Stomach (tissue), 8 donors: ENCODE measurements at regions not wholly inside any gene's neighbourhood (a gene's known extent, or its start where the extent isn't known, plus 50 kb on each side); places are given as distances from the start of the nearest gene placed in this dataset.

Experiments used
- DNase-seq, 2 donors: peaks; one replicate each; pipeline versions ENCODE4 v3.0.0 to v3.0.0-alpha.2; 2013 to 2019
- H3K27ac ChIP-seq, 5 donors: fragments of 200-600 bp in 4 of 5; sonication (generic) in 4 of 5; one replicate each; pipeline ENCODE4 v1.5.1; 2013 to 2019; ENCODE audit warnings: mild to moderate bottlenecking in 1 of 5, moderate library complexity in 1 of 5
- H3K27me3 ChIP-seq, 3 donors: fragments of 200-600 bp; sonication (generic); one replicate each; pipeline ENCODE4 v1.5.1; 2017 to 2019; ENCODE audit warnings: mixed run types in 1 of 3
- H3K36me3 ChIP-seq, 4 donors: fragments of 200-600 bp; sonication (generic); 1 replicate in 3 of 4; 2 replicates in 1 of 4; pipeline ENCODE4 v1.5.1; 2016 to 2019
- H3K4me1 ChIP-seq, 4 donors: fragments of 200-600 bp; sonication (generic); one replicate each; pipeline ENCODE4 v1.5.1; 2016 to 2019
- H3K4me3 ChIP-seq, 4 donors: fragments of 200-600 bp; sonication (generic) in 3 of 4; one replicate each; pipeline ENCODE4 v1.5.1; 2016 to 2019; ENCODE audit warnings: mild to moderate bottlenecking in 1 of 4
- H3K9me3 ChIP-seq, 4 donors: fragments of 200-600 bp; sonication (generic); one replicate each; pipeline ENCODE4 v1.5.1; 2016 to 2019
- EP300 ChIP-seq: sonication (generic); formaldehyde crosslinking; IDR thresholded peaks from one replicate; pipeline ENCODE4 v1.6.1; 2017; ENCODE audit warnings: antibody characterized with exemption
- POLR2A ChIP-seq, 4 donors: fragments of 450-650 bp; IDR thresholded peaks; one replicate each; pipeline ENCODE4 v1.6.1; 2016; ENCODE audit warnings: antibody characterized with exemption in 4 of 4, control low read depth in 2 of 4, mild to moderate bottlenecking in 1 of 4, moderate library complexity in 1 of 4
- POLR2AphosphoS5 ChIP-seq, 3 donors: sonication (generic); formaldehyde crosslinking; IDR thresholded peaks; one replicate each; pipeline ENCODE4 v1.6.1; 2016; ENCODE audit warnings: antibody characterized with exemption in 3 of 3
- WGBS, 5 donors: extraction: QIAGEN DNeasy Blood & Tissue Kit in 3 of 5; methylation state at CpG; one replicate each; pipeline versions ENCODE4 v1.1.5 to v1.1.7; 2013 to 2018; 5-methylcytosine and 5-hydroxymethylcytosine counted together
- intact Hi-C: fragments of 100-400 bp; cut with DNase I; formaldehyde crosslinking; loops from one replicate; pipeline ENCODE4 v1.15.1; 2023; ENCODE audit warnings: low total_unique reads
- TF ChIP-seq, protein P1 (sequence below), 7 experiments: fragments of 450-650 bp in 4 of 7; fragments of 200-600 bp in 3 of 7; sonication (generic) in 3 of 7; IDR thresholded peaks; one replicate each; pipeline ENCODE4 v1.5.1; 2016 to 2019; ENCODE audit warnings: antibody characterized with exemption in 7 of 7, control low read depth in 2 of 7, mild to moderate bottlenecking in 1 of 7
- donor health status: healthy with polysubstance abuse.
- donor health status: Bipolar disorder and iron deficiency.
- donor health status: healthy.

DNA sequence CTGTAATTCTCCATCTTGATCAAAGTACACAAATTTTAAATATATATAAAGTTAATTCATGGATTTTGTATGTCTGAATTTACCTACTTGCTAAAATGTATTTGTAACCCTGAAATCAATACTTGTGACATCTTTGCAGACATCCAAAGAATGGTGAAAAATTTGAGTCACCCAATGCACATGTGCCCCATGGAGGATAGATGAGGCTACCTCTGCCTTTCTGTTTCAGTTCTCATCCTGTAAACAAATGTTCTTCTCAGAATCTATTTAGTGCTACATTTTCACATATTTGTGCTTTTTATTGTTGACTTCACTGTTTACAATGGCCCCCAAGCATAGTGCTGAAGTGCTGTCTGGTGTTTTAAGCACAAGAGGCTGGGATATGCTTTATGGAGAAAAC, 171.5 kb downstream of the LRATD1 start:
- peaks cover 0 to 13% (median 0%) of the 10 kb centered on the region in 4 donors for H3K9me3 ChIP-seq
- H3K4me3 ChIP-seq: no peak overlapping the region
- no peaks in the 10 kb centered on the region for H3K36me3 ChIP-seq
- TF ChIP-seq POLR2A (IDR thresholded peaks at IDR 0.05) (no peak), EP300 (no peak), POLR2AphosphoS5 (IDR thresholded peaks at IDR 0.05) (no peak)
- TF ChIP-seq, protein P1, sequence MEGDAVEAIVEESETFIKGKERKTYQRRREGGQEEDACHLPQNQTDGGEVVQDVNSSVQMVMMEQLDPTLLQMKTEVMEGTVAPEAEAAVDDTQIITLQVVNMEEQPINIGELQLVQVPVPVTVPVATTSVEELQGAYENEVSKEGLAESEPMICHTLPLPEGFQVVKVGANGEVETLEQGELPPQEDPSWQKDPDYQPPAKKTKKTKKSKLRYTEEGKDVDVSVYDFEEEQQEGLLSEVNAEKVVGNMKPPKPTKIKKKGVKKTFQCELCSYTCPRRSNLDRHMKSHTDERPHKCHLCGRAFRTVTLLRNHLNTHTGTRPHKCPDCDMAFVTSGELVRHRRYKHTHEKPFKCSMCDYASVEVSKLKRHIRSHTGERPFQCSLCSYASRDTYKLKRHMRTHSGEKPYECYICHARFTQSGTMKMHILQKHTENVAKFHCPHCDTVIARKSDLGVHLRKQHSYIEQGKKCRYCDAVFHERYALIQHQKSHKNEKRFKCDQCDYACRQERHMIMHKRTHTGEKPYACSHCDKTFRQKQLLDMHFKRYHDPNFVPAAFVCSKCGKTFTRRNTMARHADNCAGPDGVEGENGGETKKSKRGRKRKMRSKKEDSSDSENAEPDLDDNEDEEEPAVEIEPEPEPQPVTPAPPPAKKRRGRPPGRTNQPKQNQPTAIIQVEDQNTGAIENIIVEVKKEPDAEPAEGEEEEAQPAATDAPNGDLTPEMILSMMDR (IDR thresholded peaks at IDR 0.05): no peak
- H3K4me1 ChIP-seq: no peaks in the 10 kb centered on the region
- DNase-seq: no peak
- intact Hi-C loops: no loop called here
- H3K27me3 ChIP-seq: no peaks in the 10 kb centered on the region
- no peak overlapping the region for H3K27ac ChIP-seq

DNA sequence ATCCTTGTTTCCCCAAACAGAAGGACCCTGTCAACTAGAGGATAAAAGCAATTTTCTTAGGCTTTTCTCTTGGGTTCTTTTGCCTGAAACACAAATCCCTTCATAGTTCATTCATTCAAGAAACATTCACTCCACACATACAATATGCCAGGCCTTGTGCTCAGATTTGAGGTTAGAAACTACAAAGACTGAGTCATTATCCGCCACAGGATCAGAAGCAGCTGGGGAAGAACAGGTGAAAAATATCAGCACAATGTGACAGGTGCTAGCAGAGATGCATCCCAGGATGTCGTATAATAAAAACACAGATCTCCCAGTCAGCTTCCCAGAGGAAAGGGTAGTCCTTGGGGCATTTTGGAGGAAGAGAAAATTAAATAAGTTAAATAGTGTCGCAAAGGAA, 172.4 kb downstream of the LRATD1 start:
- Histone ChIP-seq H3K4me1 (no peaks in the 10 kb centered on the region), H3K36me3 (no peaks in the 10 kb centered on the region), H3K9me3 (peaks cover 0 to 13% (median 0%) of the 10 kb centered on the region in 4 donors), H3K4me3 (no peak overlapping the region), H3K27me3 (no peaks in the 10 kb centered on the region), H3K27ac (no peak overlapping the region)
- intact Hi-C loops: no loop called here
- TF ChIP-seq, protein P1 (IDR thresholded peaks at IDR 0.05): no peak
- TF ChIP-seq POLR2AphosphoS5 (IDR thresholded peaks at IDR 0.05): no peak
- no peak for TF ChIP-seq POLR2A (IDR thresholded peaks at IDR 0.05)
- no peak for TF ChIP-seq EP300
- DNase-seq: no peak
- 67 to 75% (median 69%) methylated on average over 3 of the region's 3 CpGs for WGBS, 5 donors

- Histone ChIP-seq H3K9me3 (no peaks in the 10 kb centered on the region), H3K4me3 (no peak overlapping the region), H3K4me1 (no peaks in the 10 kb centered on the region), H3K27ac (no peak overlapping the region), H3K27me3 (no peaks in the 10 kb centered on the region), H3K36me3 (no peaks in the 10 kb centered on the region)
- TF ChIP-seq EP300: no peak
- TF ChIP-seq POLR2AphosphoS5 (IDR thresholded peaks at IDR 0.05): no peak
- TF ChIP-seq, protein P1 (IDR thresholded peaks at IDR 0.05): no peak
- no peak for TF ChIP-seq POLR2A (IDR thresholded peaks at IDR 0.05)
- intact Hi-C loops: no loop called here
- DNase-seq: peak in 1 of 2 donors; percentile 31
- 65 to 83% (median 74%) methylated on average over 4 of the region's 4 CpGs for WGBS, 5 donors
These were observed 174.1 kb downstream of the LRATD1 start for GRCh38 chr2:14806613-14807012.

- Histone ChIP-seq H3K27ac (no peak overlapping the region), H3K9me3 (peaks cover 0 to 6% (median 2%) of the 10 kb centered on the region in 4 donors), H3K36me3 (no peaks in the 10 kb centered on the region), H3K4me1 (peaks cover 0 to 7% (median 0%) of the 10 kb centered on the region in 4 donors), H3K27me3 (no peaks in the 10 kb centered on the region), H3K4me3 (no peak overlapping the region)
- DNase-seq: no peak
- TF ChIP-seq POLR2A (IDR thresholded peaks at IDR 0.05) (no peak), POLR2AphosphoS5 (IDR thresholded peaks at IDR 0.05) (no peak), EP300 (no peak)
- TF ChIP-seq, protein P1 (IDR thresholded peaks at IDR 0.05): no peak
- WGBS, 5 donors: 26 to 59% (median 36%) methylated on average over 1 of the region's 1 CpG
- intact Hi-C loops: no loop called here
These were observed 182.7 kb downstream of the LRATD1 start for GRCh38 chr2:14815201-14815600.
